ENCODE measurements at regions not wholly inside any gene's neighbourhood (a gene's known extent, or its start where the extent isn't known, plus 50 kb on each side); places are given as distances from the start of the nearest gene placed in this dataset.

DNA sequence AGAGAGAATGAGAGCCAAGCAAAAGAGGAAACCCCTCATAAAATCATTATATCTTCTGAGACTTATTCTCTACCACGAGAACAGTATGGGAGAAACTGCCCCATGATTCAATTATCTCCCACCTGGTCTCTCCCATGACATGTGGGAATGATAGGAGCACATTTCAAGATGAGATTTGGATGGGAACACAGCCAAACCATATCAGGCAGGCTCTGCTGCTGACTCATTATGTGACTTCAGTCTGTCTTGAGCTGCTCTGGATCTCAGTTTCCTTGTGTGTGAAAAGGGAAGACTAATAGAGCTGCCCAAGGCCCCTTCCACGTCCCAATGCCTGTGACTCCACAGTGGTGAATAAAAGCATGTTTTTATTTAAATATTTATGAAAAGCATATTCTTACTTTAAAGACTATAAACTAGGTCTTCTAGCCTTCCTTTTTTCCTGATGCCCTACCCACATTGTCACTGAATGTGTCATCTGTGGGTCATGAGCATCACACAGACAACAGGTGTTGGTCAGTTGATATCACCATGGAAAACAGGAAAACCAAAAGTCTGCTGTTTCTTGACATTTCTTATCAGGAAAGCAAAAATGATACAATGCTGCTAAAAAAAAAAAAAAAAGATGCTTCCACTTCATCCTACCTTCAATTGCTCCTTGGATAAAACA, 96.0 kb upstream of the PPP2R3A start:
- Histone ChIP-seq H3K4me3 (no peak overlapping the region), H3K9me3 (no peaks in the 10 kb centered on the region), H3K4me1 (no peaks in the 10 kb centered on the region), H3K36me3 (no peaks in the 10 kb centered on the region), H3K27ac (no peak overlapping the region), H3K27me3 (no peaks in the 10 kb centered on the region)
- TF ChIP-seq EP300 (IDR thresholded peaks at IDR 0.05) (no peak), POLR2AphosphoS5 (IDR thresholded peaks at IDR 0.05) (no peak), POLR2A (IDR thresholded peaks at IDR 0.05) (no peak)
- TF ChIP-seq, protein P1, sequence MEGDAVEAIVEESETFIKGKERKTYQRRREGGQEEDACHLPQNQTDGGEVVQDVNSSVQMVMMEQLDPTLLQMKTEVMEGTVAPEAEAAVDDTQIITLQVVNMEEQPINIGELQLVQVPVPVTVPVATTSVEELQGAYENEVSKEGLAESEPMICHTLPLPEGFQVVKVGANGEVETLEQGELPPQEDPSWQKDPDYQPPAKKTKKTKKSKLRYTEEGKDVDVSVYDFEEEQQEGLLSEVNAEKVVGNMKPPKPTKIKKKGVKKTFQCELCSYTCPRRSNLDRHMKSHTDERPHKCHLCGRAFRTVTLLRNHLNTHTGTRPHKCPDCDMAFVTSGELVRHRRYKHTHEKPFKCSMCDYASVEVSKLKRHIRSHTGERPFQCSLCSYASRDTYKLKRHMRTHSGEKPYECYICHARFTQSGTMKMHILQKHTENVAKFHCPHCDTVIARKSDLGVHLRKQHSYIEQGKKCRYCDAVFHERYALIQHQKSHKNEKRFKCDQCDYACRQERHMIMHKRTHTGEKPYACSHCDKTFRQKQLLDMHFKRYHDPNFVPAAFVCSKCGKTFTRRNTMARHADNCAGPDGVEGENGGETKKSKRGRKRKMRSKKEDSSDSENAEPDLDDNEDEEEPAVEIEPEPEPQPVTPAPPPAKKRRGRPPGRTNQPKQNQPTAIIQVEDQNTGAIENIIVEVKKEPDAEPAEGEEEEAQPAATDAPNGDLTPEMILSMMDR (IDR thresholded peaks at IDR 0.05) = no peak
- WGBS, 2 donors = 82 to 84% methylated on average over 2 of the region's 2 CpGs
- intact Hi-C loops (cut with DNase I) = no loop called here
- no peak for DNase-seq

DNA sequence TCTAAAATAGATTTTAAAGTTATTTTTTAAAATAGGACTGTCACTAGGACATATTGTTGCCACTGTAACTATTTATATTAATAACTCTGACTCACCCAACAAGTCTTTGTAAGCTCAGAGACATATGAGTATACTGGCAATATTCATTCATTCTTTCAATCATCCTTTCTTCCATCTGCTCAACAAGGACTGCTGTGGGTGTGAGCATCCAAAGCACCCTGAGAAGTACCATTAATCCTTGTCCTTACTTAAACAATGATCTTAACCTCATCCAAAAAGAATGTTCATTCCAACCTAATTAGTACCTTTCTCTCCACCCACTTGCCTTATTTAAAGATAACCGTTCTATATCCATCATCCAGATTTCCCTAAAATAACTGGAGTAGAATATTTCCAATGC, 94.2 kb upstream of the PPP2R3A start:
- no peak for DNase-seq
- TF ChIP-seq POLR2A (IDR thresholded peaks at IDR 0.05) = no peak
- no peak for TF ChIP-seq EP300 (IDR thresholded peaks at IDR 0.05)
- TF ChIP-seq POLR2AphosphoS5 (IDR thresholded peaks at IDR 0.05) = no peak
- TF ChIP-seq, protein P1 (IDR thresholded peaks at IDR 0.05) = no peak
- Histone ChIP-seq H3K9me3 (no peaks in the 10 kb centered on the region), H3K27me3 (no peaks in the 10 kb centered on the region), H3K36me3 (no peaks in the 10 kb centered on the region), H3K27ac (no peak overlapping the region), H3K4me1 (no peaks in the 10 kb centered on the region), H3K4me3 (no peak overlapping the region)
- intact Hi-C loops (cut with DNase I) = no loop called here
- 84 to 91% methylated on average over 1 of the region's 1 CpG for WGBS, 2 donors

DNA sequence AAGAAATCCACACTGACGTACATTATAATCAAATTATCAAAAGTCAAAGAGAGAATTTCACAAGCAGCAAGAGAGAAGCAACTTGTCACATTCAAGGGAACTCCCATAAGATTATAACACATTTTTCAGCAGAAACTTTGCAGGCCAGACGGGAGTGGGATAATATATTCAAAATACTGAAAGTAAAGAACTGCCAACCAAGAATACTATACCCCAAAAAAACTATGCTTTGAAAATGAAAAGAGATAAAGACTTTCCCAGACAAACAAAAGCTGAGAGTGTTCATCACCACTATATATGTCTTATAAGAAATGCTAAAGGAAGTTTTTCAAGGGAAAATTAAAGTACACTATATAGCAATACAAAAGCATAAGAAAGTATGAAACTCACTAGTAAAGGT, 91.5 kb upstream of the PPP2R3A start:
- WGBS, 2 donors = 80 to 88% methylated on average over 2 of the region's 2 CpGs
- no peak overlapping the region for H3K4me3 ChIP-seq
- H3K9me3 ChIP-seq = peaks cover 0 to 3% (median 3%) of the 10 kb centered on the region in 4 donors
- H3K4me1 ChIP-seq = no peaks in the 10 kb centered on the region
- H3K27ac ChIP-seq = no peak overlapping the region
- H3K27me3 ChIP-seq = no peaks in the 10 kb centered on the region
- no peak for TF ChIP-seq POLR2A (IDR thresholded peaks at IDR 0.05)
- TF ChIP-seq EP300 (IDR thresholded peaks at IDR 0.05) = no peak
- TF ChIP-seq, protein P1 (IDR thresholded peaks at IDR 0.05) = no peak
- TF ChIP-seq POLR2AphosphoS5 (IDR thresholded peaks at IDR 0.05) = no peak
- H3K36me3 ChIP-seq = no peaks in the 10 kb centered on the region
- intact Hi-C loops (cut with DNase I) = no loop called here
- DNase-seq = no peak

DNA sequence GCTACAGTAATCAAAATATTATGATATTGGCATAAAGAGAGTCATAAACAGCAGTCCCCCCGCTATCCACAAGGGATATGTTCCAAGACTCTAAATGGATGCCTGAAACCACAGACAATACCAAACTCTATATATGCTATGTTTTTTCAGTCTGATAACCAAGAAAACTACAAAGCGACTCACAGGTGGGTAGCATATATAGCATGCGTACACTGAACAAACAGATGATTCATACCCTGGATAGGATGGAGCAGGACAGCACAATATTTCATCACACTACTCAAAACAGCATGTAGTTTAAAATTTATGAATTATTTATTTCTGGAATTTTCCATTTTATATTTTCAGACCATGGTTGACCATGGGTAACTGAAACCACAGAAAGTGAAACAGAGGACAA, 87.0 kb upstream of the PPP2R3A start:
- intact Hi-C loops (cut with DNase I) = no loop called here
- 94 to 95% methylated on average over 3 of the region's 3 CpGs for WGBS, 2 donors
- peaks cover 0 to 3% (median 3%) of the 10 kb centered on the region in 4 donors for H3K9me3 ChIP-seq
- no peak overlapping the region for H3K4me3 ChIP-seq
- H3K27me3 ChIP-seq = no peaks in the 10 kb centered on the region
- H3K36me3 ChIP-seq = no peaks in the 10 kb centered on the region
- TF ChIP-seq POLR2A (IDR thresholded peaks at IDR 0.05) = no peak
- no peak for TF ChIP-seq POLR2AphosphoS5 (IDR thresholded peaks at IDR 0.05)
- TF ChIP-seq, protein P1 (IDR thresholded peaks at IDR 0.05) = no peak
- TF ChIP-seq EP300 (IDR thresholded peaks at IDR 0.05) = no peak
- no peak for DNase-seq
- H3K27ac ChIP-seq = no peak overlapping the region
- no peaks in the 10 kb centered on the region for H3K4me1 ChIP-seq

DNA sequence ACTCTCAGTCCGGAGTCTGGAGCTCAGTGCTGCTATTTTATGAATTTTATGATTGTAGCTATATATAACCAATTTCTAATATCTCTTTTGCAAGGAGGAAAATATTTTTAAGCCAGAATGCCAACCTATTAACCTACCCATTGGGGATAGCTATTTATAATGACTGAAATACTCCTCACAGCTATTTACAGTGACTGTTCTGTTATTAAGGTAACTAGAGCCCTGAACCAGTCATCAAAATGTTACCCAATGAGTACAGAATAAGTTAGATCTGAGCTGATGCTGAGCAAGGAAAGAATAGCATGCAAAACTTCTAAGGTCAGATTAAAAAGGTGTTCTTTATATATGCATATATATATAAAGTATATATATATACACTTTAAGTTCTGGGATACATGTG, 79.6 kb upstream of the PPP2R3A start:
- H3K36me3 ChIP-seq = no peaks in the 10 kb centered on the region
- no peaks in the 10 kb centered on the region for H3K4me1 ChIP-seq
- H3K27me3 ChIP-seq = no peaks in the 10 kb centered on the region
- 88 to 94% methylated on average over 1 of the region's 1 CpG for WGBS, 2 donors
- H3K9me3 ChIP-seq = no peaks in the 10 kb centered on the region
- intact Hi-C loops (cut with DNase I) = no loop called here
- no peak overlapping the region for H3K4me3 ChIP-seq
- TF ChIP-seq EP300 (IDR thresholded peaks at IDR 0.05) (no peak), POLR2AphosphoS5 (IDR thresholded peaks at IDR 0.05) (no peak), POLR2A (IDR thresholded peaks at IDR 0.05) (no peak)
- TF ChIP-seq, protein P1 (IDR thresholded peaks at IDR 0.05) = no peak
- no peak overlapping the region for H3K27ac ChIP-seq
- no peak for DNase-seq

Measured in sigmoid colon (tissue), 6 donors.